ENCODE measurements at regions not wholly inside any gene's neighbourhood (a gene's known extent, or its start where the extent isn't known, plus 50 kb on each side); places are given as distances from the start of the nearest gene placed in this dataset.

- no peak for TF ChIP-seq CTCF (IDR thresholded peaks at IDR 0.05)
- TF ChIP-seq POLR2A (IDR thresholded peaks at IDR 0.05), result no peak
Measured at GRCh38 chr10:33721509-33721908, 387.0 kb upstream of the NRP1 start.

Measured in right lobe of liver (tissue), 4 donors.